Stimulated activated CD8-positive, alpha-beta memory T cell treated with anti-CD3 and anti-CD28 coated beads, Interleukin-7, amount 100 ng/mL, for 1 hour (primary cell): ENCODE measurements at regions not wholly inside any gene's neighbourhood (a gene's known extent, or its start where the extent isn't known, plus 50 kb on each side); places are given as distances from the start of the nearest gene placed in this dataset.
"Not testable (repeated sequence)": the region's sequence is repeated elsewhere in the genome, so short reads cannot be mapped to it uniquely, and the experiment has no call there.

Experiments used
- DNase-seq, 2 donors: peaks; one replicate each; pipeline ENCODE4 v3.0.0-alpha.2; 2020; ENCODE audit warnings: low read depth in 2 of 2

GRCh38 chr4:129676934-129677333 lies 581.0 kb downstream of the C4orf33 start:
- no peak for DNase-seq

DNA sequence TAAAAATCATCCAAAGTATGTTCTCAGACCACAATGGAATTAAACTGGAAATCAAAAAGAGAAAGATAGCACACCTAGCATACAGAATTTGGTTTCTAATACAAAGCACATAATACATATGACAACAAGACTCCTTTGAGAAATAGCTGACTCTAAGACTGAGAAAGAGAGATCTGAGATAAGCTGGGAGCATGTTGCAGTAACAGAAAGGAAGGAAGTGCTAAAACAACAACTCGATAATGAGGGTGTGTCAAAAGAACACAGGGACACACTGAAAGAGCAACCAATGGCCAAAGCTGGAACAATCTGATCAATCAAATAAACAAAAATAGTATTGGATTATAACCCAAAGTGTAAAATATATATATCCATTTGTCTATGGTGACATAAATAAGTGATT lies 586.6 kb downstream of the C4orf33 start:
- no peak for DNase-seq

DNA sequence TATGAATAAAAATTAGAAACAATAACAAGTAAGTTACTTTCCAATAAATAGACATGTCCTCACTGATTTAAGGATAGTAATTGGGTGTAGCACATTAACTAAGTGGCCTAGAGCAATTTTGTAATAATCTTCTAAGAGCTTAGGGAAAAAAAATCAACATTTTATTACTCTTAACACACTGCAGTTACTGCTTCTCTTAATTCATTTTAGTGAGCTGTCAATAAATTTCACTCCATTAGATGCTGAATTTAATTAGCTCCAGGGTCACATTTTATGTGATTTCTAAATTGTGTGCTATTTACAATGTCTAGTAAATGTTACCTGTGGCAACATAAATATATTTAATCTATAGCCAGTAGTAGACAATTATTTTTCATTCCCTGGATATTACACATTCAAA lies 612.0 kb downstream of the C4orf33 start:
- no peak for DNase-seq

DNA sequence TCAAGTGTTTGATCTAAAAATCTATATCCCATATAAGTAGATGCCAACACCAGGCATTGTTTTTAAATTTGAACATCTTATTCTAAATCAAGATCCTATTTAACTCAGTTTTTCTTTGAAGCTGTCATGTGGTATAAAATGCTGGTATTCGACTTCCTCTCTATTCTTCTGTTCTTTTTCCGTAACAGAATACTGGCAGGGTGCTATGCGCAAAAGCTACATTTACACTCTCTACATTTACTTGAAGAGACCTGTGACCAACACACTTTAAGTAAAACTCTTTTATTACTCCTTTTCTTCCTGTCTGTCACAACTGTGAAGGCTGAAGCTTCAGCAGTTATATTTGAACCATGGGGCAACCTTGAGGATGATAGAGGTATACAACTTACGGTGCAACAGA lies 612.8 kb downstream of the C4orf33 start:
- no peak for DNase-seq

DNA sequence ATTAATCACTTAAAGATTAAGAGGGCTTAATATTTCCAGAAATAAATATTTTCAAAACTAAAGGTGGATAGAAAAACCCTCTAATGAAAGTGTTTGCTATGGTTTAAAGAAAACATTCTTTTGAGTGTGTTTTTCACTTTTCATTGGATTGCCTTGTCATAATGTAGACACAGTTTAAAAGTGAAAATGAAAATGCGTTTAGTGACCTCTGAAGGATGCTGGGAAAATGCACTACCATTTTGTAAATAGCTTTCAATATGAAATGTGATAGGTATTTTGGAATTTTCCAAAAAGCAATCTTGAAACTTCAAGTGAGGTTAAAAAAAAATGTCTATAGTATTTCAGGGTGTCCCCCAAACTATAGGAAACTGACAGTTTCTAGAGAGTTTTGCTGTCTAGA lies 642.2 kb downstream of the C4orf33 start:
- DNase-seq = no peak

GRCh38 chr4:129747756-129748155 lies 651.8 kb downstream of the C4orf33 start:
- DNase-seq = no peak

DNA sequence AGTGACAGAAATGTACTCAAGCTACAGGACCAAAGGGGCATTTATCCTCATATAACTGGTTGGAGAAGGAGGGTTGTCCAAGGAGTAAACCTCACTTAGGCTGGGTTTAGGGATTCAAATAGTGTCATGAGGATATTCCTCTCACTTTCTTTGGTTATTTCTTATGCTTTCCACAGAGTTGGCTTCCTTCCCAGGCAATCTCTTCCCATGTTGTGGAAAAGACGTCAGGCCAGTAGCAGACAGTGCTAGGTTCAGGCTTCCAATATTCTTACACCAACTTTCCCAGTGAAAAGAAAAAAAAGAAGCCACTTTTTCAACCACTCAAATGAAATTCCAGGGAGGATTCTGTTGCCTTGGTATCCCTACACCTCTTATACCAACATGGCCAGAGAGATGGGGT lies 653.0 kb downstream of the C4orf33 start:
- DNase-seq = no peak

GRCh38 chr4:129751646-129752045 lies 655.7 kb downstream of the C4orf33 start:
- DNase-seq = no peak

GRCh38 chr4:129783596-129783995 lies 687.6 kb downstream of the C4orf33 start:
- DNase-seq = no peak

- DNase-seq = no peak
Observed at GRCh38 chr4:129788486-129788885, 692.5 kb downstream of the C4orf33 start.

DNA sequence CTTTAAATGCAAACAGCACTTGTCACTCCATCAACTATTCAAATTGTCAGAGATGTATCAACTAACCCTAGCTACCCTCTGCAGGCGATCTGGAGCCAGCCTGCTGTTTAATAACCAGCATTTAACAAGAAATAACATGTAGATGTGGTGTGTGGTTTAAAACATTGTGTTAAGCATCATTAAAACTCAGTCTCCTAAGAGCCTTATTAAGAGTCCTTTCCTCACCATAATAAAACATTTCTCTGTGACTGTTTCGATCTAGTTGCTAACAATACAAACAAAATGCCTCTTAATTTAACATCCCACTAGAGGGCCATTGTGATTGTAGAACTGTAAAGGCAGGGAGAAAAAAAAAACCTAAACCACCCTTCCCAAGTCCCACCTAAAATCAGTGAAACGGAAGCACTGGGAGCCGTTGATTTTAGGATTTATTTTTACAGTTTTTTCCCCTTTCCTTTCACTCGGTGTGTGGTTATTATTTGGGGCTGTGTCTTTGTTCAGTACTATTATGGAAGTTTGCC lies 708.6 kb downstream of the C4orf33 start:
- DNase-seq = no peak

- no peak for DNase-seq
Observed at GRCh38 chr4:129806986-129807385, 711.0 kb downstream of the C4orf33 start.

DNA sequence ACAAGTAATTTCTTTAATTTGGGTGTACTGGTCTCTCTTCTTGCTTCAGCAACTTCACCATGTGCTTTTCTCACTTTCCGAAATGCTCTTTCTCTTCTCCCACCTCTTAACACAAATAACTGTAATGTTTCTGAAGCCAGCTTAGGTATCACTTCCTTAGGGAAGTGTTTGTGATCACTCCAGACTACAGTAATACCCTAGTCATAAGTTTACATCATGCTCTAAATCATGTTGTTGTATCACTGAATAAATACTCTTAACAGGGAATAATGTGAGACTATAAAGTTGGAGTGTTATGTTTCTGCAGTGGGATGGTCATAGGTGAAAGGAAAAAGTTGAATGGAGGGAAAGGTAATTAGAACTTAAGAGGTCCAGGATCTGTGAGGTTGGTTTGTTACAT lies 712.3 kb downstream of the C4orf33 start:
- no peak for DNase-seq

- DNase-seq = no peak
Observed at GRCh38 chr4:129821073-129821472, 725.1 kb downstream of the C4orf33 start.

- DNase-seq = no peak
Observed at GRCh38 chr4:129821963-129822362, 726.0 kb downstream of the C4orf33 start.

- DNase-seq = no peak
Observed at GRCh38 chr4:129822701-129823100, 726.7 kb downstream of the C4orf33 start.

DNA sequence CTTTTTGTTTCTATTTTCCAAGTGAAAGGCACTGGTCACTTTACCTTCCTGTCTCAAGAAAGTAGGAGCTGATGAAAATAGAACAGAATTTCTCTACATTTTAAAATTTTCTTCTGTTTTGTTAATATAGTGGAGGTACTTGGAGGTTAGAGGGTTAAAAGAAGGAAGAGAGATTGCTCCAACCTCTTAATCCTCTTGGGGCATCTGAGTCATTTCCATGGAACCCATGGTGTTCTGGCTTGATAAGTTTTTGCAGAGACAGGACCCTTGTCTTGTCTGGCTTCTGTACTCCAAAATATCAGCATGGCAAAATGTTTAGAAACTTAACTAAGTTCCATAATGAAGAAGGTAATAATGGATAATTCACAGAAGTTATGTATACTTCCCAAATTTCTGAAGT lies 727.2 kb downstream of the C4orf33 start:
- DNase-seq = no peak

GRCh38 chr4:129829373-129829772 lies 733.4 kb downstream of the C4orf33 start:
- DNase-seq = no peak

DNA sequence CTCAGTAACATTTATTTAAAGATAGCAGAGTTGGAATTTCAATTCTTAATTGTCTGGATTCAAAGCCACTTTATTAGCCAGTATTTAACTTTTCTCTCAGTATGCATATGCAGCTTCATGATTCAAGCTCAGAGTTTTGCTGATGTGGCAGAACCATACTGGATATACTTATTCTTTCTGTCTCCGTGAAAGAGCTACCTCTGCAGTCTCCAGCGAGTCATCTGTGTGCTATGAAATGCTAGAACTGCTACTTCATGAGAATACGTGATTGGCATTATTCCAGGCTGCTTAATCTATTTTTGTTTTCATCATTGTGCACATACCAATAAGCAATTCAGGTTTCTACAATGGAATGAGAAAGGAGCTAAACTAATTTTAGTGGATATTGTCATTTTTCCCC lies 743.7 kb downstream of the C4orf33 start:
- no peak for DNase-seq

DNA sequence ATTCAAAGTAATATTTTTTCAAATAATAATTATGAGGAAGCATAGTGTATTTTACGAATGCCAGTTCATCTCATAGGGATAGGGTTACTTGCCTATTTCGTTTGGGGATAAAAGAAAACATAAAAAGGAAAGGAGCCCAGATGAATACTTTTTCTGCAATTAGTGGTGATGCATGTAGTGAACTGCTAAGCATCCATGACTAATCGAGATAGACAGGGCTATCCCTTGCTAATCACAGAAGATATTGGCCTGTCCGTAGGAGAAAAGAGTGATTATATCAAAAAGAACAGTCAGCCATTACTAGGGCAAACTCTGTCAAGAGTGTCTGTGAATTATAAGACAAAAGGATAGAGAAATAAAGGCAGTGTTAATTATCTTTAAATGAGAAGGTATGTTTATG lies 746.1 kb downstream of the C4orf33 start:
- no peak for DNase-seq

DNA sequence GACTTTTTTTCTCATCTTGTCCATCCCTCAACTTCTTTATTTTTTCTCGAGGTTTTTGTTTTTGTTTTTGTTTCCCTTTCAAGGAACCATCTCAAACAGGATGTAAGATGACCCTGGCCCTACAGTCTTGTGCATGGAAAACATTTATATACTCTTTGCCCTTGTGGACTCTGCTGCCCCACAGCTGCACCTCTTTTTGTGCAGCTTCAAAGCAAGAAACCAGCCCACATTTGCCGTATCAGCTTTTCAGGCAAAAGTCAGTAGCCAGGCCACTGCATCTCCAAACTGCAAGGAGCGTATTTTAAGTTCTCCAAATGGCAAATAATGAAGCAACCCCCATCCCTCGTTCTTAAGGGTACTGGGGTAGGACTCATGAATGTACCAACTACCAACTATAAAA lies 756.5 kb downstream of the C4orf33 start:
- no peak for DNase-seq

- not testable (repeated sequence) for DNase-seq
Observed at GRCh38 chr4:129853685-129854467, 757.9 kb downstream of the C4orf33 start.

DNA sequence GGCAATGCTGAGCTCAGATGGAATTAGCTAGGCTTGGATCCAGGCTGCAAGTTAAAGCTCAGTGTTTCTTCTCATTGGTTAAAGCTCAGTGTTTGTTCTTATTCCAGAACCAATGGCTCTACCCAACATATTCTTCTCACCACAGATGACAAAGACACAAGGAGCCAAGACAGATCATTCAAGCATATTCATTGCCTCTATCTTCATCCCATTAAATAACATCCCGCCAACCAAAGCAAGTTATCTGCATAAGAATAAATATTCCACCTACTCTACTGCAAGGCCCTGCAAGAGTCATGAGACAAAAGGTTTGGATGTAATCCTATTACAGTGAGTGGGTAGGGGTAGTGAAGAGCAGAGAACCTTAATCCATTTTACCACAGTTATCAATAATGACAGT lies 766.5 kb downstream of the C4orf33 start:
- no peak for DNase-seq

DNA sequence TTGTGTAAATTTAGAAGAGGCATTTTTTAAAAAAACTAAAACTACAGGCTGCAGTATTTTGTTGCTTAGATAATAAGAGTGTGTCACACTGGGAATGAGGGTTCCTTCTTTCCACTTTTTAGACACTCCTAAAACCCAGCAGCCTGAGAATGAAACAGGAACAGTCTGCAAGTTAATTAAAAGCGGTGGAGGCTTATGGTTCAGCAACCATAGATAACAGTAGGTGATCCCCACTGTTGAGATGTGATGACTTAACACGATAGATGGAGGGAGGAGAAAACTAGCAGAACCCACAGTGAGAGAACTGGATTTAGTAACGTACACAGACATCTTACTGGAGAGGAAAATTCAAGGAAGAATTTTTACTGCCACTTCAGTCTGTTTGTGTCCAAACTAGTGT lies 767.3 kb downstream of the C4orf33 start:
- no peak for DNase-seq
